A549 (cell line): ENCODE measurements at regions not wholly inside any gene's neighbourhood (a gene's known extent, or its start where the extent isn't known, plus 50 kb on each side); places are given as distances from the start of the nearest gene placed in this dataset.

Source experiments
- ATAC-seq, 2 experiments: fragments of 200-7000 bp in 1 of 2; fragments of >200 bp in 1 of 2; cut with Nextera tagmentation in 1 of 2; cut with Tn5 transposase in 1 of 2; 3 replicates each; pipeline versions ENCODE4 v1.8.0 to v1.9.1; 2018 to 2020; ENCODE audit warnings: mild to moderate bottlenecking in 1 of 2, moderate library complexity in 1 of 2
- CTCF ChIA-PET: fragments of 300-600 bp; sonication (Branson Sonifier 250); formaldehyde crosslinking; extraction: SDS; loops from one replicate; lab custom pipeline; 2021; ENCODE audit warnings: antibody characterized with exemption, inconsistent platforms; lab: Yijun Ruan, JAX
- POLR2A ChIA-PET: fragments of 350-600 bp; formaldehyde crosslinking; extraction: SDS; loops from one replicate; lab custom pipeline; 2021; ENCODE audit warnings: antibody characterized with exemption, inconsistent platforms; lab: Yijun Ruan, JAX
- DNase-seq, 2 experiments: peaks; one replicate each; pipeline versions ENCODE4 v3.0.0 to v3.0.0-alpha.2; 2011 to 2016; ENCODE audit warnings: low read depth in 1 of 2, low spot score in 1 of 2
- FAIRE-seq: peaks from 2 replicates; lab custom pipeline; 2011; peaks lifted over from hg19 to GRCh38; lab: Jason Lieb, UNC
- H3K27ac ChIP-seq, 2 experiments: fragments of >200 bp; sonication (Bioruptor Twin); formaldehyde crosslinking; 3 replicates each; pipeline ENCODE4 v1.5.1; 2016 to 2017
- H3K4me1 ChIP-seq: fragments of >200 bp; sonication (Bioruptor Twin); formaldehyde crosslinking; 3 replicates; pipeline ENCODE4 v1.6.1; 2016
- H3K4me2 ChIP-seq: fragments of >200 bp; sonication (Bioruptor Twin); formaldehyde crosslinking; 3 replicates; pipeline ENCODE4 v1.6.1; 2016
- H3K4me3 ChIP-seq: fragments of >200 bp; sonication (Bioruptor Twin); formaldehyde crosslinking; 3 replicates; pipeline ENCODE4 v1.5.1; 2016
- H3K9me3 ChIP-seq: fragments of >200 bp; sonication (Bioruptor Twin); formaldehyde crosslinking; 3 replicates; pipeline ENCODE4 v1.6.1; 2016
- CBX8 ChIP-seq: fragments of 200-600 bp; sonication (generic); IDR thresholded peaks from 2 replicates; pipeline ENCODE4 v1.6.1; 2016
- CHD4 ChIP-seq: fragments of 200-600 bp; sonication (generic); IDR thresholded peaks from 2 replicates; pipeline ENCODE4 v1.6.1; 2016; ENCODE audit warnings: antibody characterized with exemption, mild to moderate bottlenecking, borderline replicate concordance
- CTCF ChIP-seq: fragments of >200 bp; sonication (Bioruptor Twin); formaldehyde crosslinking; IDR thresholded peaks from 3 replicates; pipeline ENCODE4 v1.5.1; 2016
- ELK1 ChIP-seq: fragments of 150-350 bp; IDR thresholded peaks from 2 replicates; pipeline ENCODE4 v1.6.1; 2014; ENCODE audit warnings: low read depth, mild to moderate bottlenecking, low read length
- EP300 ChIP-seq, 2 experiments: fragments of >200 bp; sonication (Bioruptor Twin); formaldehyde crosslinking; IDR thresholded peaks; 2 replicates in 1 of 2; 3 replicates in 1 of 2; pipeline ENCODE4 v1.6.1; 2016 to 2017
- FOSL2 ChIP-seq, 2 experiments: fragments of 450-650 bp in 1 of 2; fragments of >200 bp in 1 of 2; sonication (Bioruptor Twin) in 1 of 2; formaldehyde crosslinking; IDR thresholded peaks; 2 replicates each; pipeline versions ENCODE4 v1.5.0 to v1.6.1; 2016 to 2020; ENCODE audit warnings: mild to moderate bottlenecking in 1 of 2, moderate library complexity in 1 of 2
- GATA3 ChIP-seq: IDR thresholded peaks from 2 replicates; pipeline ENCODE4 v1.6.1; 2012; ENCODE audit warnings: borderline replicate concordance
- HES2 ChIP-seq: fragments of >200 bp; sonication (Bioruptor Twin); formaldehyde crosslinking; IDR thresholded peaks from 2 replicates; pipeline ENCODE4 v1.6.1; 2016
- HOXA7 ChIP-seq: fragments of 250-450 bp; sonication (Bioruptor Pico); IDR thresholded peaks from 2 replicates; pipeline ENCODE4 v1.5.0; 2020; ENCODE audit warnings: mild to moderate bottlenecking, moderate library complexity
- KDM5A ChIP-seq: fragments of 200-600 bp; sonication (generic); IDR thresholded peaks from 2 replicates; pipeline ENCODE4 v1.6.1; 2016; ENCODE audit warnings: antibody characterized with exemption, mild to moderate bottlenecking
- MAFK ChIP-seq: fragments of 450-650 bp; IDR thresholded peaks from 2 replicates; pipeline ENCODE4 v1.6.1; 2014; ENCODE audit not compliant: partially characterized antibody
- MAX ChIP-seq: IDR thresholded peaks from 2 replicates; pipeline ENCODE4 v1.6.1; 2012
- NFE2L2 ChIP-seq: fragments of 150-350 bp; conservative IDR thresholded peaks from 2 replicates; pipeline ENCODE4 v1.6.1; 2014; ENCODE audit warnings: low read length
- PBX3 ChIP-seq: IDR thresholded peaks from 2 replicates; pipeline ENCODE4 v1.6.1; 2012
- POLR2A ChIP-seq: IDR thresholded peaks from 2 replicates; pipeline ENCODE4 v1.6.1; 2012; ENCODE audit warnings: mild to moderate bottlenecking, low read length
- RAD21 ChIP-seq, 2 experiments: fragments of >200 bp in 1 of 2; sonication (Bioruptor Twin) in 1 of 2; formaldehyde crosslinking in 1 of 2; IDR thresholded peaks in 1 of 2; conservative IDR thresholded peaks in 1 of 2; 2 replicates in 1 of 2; 3 replicates in 1 of 2; pipeline ENCODE4 v1.6.1; 2012 to 2018; ENCODE audit warnings: inconsistent platforms in 1 of 2
- SMC3 ChIP-seq: fragments of >200 bp; sonication (Bioruptor Twin); formaldehyde crosslinking; IDR thresholded peaks from 3 replicates; pipeline ENCODE4 v1.6.1; 2018; ENCODE audit warnings: inconsistent platforms
- TP53 ChIP-seq: fragments of 250-450 bp; sonication (Bioruptor Pico); IDR thresholded peaks from 2 replicates; pipeline ENCODE4 v1.5.0; 2021; ENCODE audit warnings: mild to moderate bottlenecking, moderate library complexity
- ZFP36 ChIP-seq: fragments of 450-650 bp; IDR thresholded peaks from 2 replicates; pipeline ENCODE4 v1.6.1; 2014; ENCODE audit warnings: borderline replicate concordance; ENCODE audit not compliant: partially characterized antibody
- WGBS: methylation state at CpG from one replicate; pipeline ENCODE4 v1.1.6; 2017; ENCODE audit errors: missing lambda C conversion rate; 5-methylcytosine and 5-hydroxymethylcytosine counted together

- Histone ChIP-seq H3K4me2 (no peak overlapping the region), H3K9me3 (no peaks in the 10 kb centered on the region), H3K27ac (no peak overlapping the region), H3K4me1 (no peaks in the 10 kb centered on the region), H3K4me3 (no peak overlapping the region)
- TF ChIP-seq MAX: no peak
- TF ChIP-seq RAD21 (conservative IDR thresholded peaks at IDR 0.05 in 1 of 2, IDR thresholded peaks at IDR 0.05 in 1 of 2): no peak
- no peak for TF ChIP-seq CHD4
- TF ChIP-seq EP300 (IDR thresholded peaks at IDR 0.05): no peak
- no peak for TF ChIP-seq TP53 (CRISPR knock-in tag)
- TF ChIP-seq HOXA7: no peak
- TF ChIP-seq POLR2A: no peak
- TF ChIP-seq PBX3: no peak
- TF ChIP-seq FOSL2 (IDR thresholded peaks at IDR 0.05): no peak
- no peak for TF ChIP-seq FOSL2 (CRISPR knock-in tag; IDR thresholded peaks at IDR 0.05)
- TF ChIP-seq CTCF: no peak
- no peak for TF ChIP-seq MAFK
- no peak for ATAC-seq
- FAIRE-seq: no peak
- POLR2A ChIA-PET: no interaction called here
- CTCF ChIA-PET: no interaction called here
- 83% methylated on average over 4 of the region's 4 CpGs for WGBS
- no peak for DNase-seq
Observed at GRCh38 chr6:106829451-106829850, 145.1 kb downstream of the CD24 start.

GRCh38 chr6:106827081-106827480 is 147.4 kb downstream of the CD24 start:
- H3K27ac ChIP-seq: no peak overlapping the region
- FAIRE-seq: no peak
- POLR2A ChIA-PET: no interaction called here
- H3K4me3 ChIP-seq: no peak overlapping the region
- H3K4me1 ChIP-seq: no peaks in the 10 kb centered on the region
- DNase-seq: no peak
- CTCF ChIA-PET: no interaction called here
- TF ChIP-seq NFE2L2 (no peak), ELK1 (no peak), GATA3 (no peak), ZFP36 (no peak), KDM5A (no peak), CBX8 (no peak), CTCF (no peak), SMC3 (no peak), EP300 (IDR thresholded peaks at IDR 0.05) (no peak), HES2 (no peak)
- H3K9me3 ChIP-seq: no peaks in the 10 kb centered on the region
- no peak for ATAC-seq
- WGBS: 58% methylated on average over 3 of the region's 3 CpGs
- H3K4me2 ChIP-seq: no peak overlapping the region
